HepG2 (cell line): ENCODE measurements at regions not wholly inside any gene's neighbourhood (a gene's known extent, or its start where the extent isn't known, plus 50 kb on each side); places are given as distances from the start of the nearest gene placed in this dataset.

Source experiments
- ATAC-seq: fragments of 200-7000 bp; cut with Tn5 transposase; 3 replicates; pipeline ENCODE4 v1.9.1; 2020; ENCODE audit warnings: mild to moderate bottlenecking, moderate library complexity
- BruUV-seq: library from RNA; stranded (reverse); fragments of 400-500 nt; replicated peaks from 2 replicates; lab custom pipeline; 2021; lab: Mats Ljungman, UMichigan
- CTCF ChIA-PET: fragments of 300-600 bp; formaldehyde crosslinking; extraction: SDS; loops from one replicate; lab custom pipeline; 2021; ENCODE audit warnings: low total read pairs, inconsistent platforms, low intra/inter-chr PET ratio; lab: Yijun Ruan, JAX
- POLR2A ChIA-PET: fragments of 350-600 bp; sonication (Branson Sonifier 250); formaldehyde crosslinking; loops from one replicate; lab custom pipeline; 2020; ENCODE audit warnings: antibody characterized with exemption, inconsistent platforms; lab: Yijun Ruan, JAX
- DNase-seq: peaks from one replicate; pipeline ENCODE4 v3.0.0-alpha.2; 2015; ENCODE audit warnings: low spot score
- FAIRE-seq: peaks from 3 replicates; lab custom pipeline; 2011; peaks lifted over from hg19 to GRCh38; lab: Jason Lieb, UNC
- H2AFZ ChIP-seq: one replicate; pipeline ENCODE4 v1.6.1; 2011; ENCODE audit warnings: low read length, inconsistent platforms
- H3K27ac ChIP-seq: fragments of 300-600 bp; 3 replicates; pipeline ENCODE4 v1.8.0; 2011; ENCODE audit warnings: mixed run types, mild to moderate bottlenecking, mixed read lengths, low read length, inconsistent platforms; ENCODE audit not compliant: insufficient read depth; ENCODE audit errors: extremely low read length
- H3K27me3 ChIP-seq, 2 experiments: fragments of 200-600 bp in 1 of 2; 2 replicates in 1 of 2; 3 replicates in 1 of 2; pipeline versions ENCODE4 v1.6.0 to v1.8.0; 2011; ENCODE audit warnings: low read length in 2 of 2, mild to moderate bottlenecking in 2 of 2, moderate library complexity in 2 of 2, inconsistent platforms in 1 of 2; ENCODE audit not compliant: insufficient read depth in 2 of 2, control insufficient read depth in 1 of 2
- H3K36me3 ChIP-seq, 2 experiments: fragments of 200-600 bp in 1 of 2; replicated peaks in 1 of 2; 2 replicates in 1 of 2; 3 replicates in 1 of 2; pipeline versions ENCODE4 v1.5.1 to v1.8.0; 2011; ENCODE audit warnings: low read length in 2 of 2, inconsistent platforms in 1 of 2; ENCODE audit not compliant: insufficient read depth in 2 of 2, control insufficient read depth in 1 of 2
- H3K4me1 ChIP-seq: 2 replicates; pipeline ENCODE4 v1.5.1; 2012; ENCODE audit warnings: low read length, inconsistent platforms; ENCODE audit not compliant: insufficient read depth
- H3K4me2 ChIP-seq: 2 replicates; pipeline ENCODE4 v1.6.0; 2011; ENCODE audit warnings: low read depth, low read length, inconsistent platforms
- H3K4me3 ChIP-seq, 3 experiments: fragments of 200-600 bp in 1 of 3; sonication (generic), shearing (Covaris generic) in 1 of 3; replicated peaks in 1 of 3; 2 replicates each; pipeline ENCODE4 v1.5.1; 2011 to 2016; ENCODE audit warnings: low read length in 3 of 3, inconsistent platforms in 2 of 3, low read depth in 2 of 3, mild to moderate bottlenecking in 2 of 3, control low read depth in 1 of 3, mixed read lengths in 1 of 3; ENCODE audit not compliant: insufficient read depth in 1 of 3
- H3K79me2 ChIP-seq: one replicate; pipeline ENCODE4 v1.6.1; 2011; ENCODE audit warnings: low read length, inconsistent platforms; ENCODE audit not compliant: insufficient read depth
- H3K9ac ChIP-seq: 2 replicates; pipeline ENCODE4 v1.6.0; 2011; ENCODE audit warnings: mild to moderate bottlenecking, low read depth, low read length, inconsistent platforms; ENCODE audit not compliant: insufficient read depth
- H3K9me3 ChIP-seq: 2 replicates; pipeline ENCODE4 v1.5.1; 2012; ENCODE audit warnings: mild to moderate bottlenecking, low read length
- H4K20me1 ChIP-seq: 2 replicates; pipeline ENCODE4 v1.6.0; 2011; ENCODE audit warnings: inconsistent platforms, mild to moderate bottlenecking, low read length, moderate library complexity; ENCODE audit not compliant: insufficient read depth
- E2F1 ChIP-seq: sonication (generic); formaldehyde crosslinking; IDR thresholded peaks from 2 replicates; pipeline ENCODE4 v1.5.0; 2020; ENCODE audit warnings: missing genetic modification reagents
- GATA4 ChIP-seq: sonication (generic); IDR thresholded peaks from 2 replicates; pipeline ENCODE4 v1.6.1; 2016; ENCODE audit warnings: antibody characterized with exemption, low read depth, borderline replicate concordance
- HMGXB4 ChIP-seq, 2 experiments: sonication (generic) in 1 of 2; formaldehyde crosslinking in 1 of 2; IDR thresholded peaks; 2 replicates each; pipeline versions ENCODE4 v1.4.0 to v1.6.1; 2018 to 2020; ENCODE audit warnings: missing genetic modification reagents in 2 of 2, borderline replicate concordance in 1 of 2, low read depth in 1 of 2, mild to moderate bottlenecking in 1 of 2, missing biosample characterization in 1 of 2
- IRX3 ChIP-seq: sonication (generic); formaldehyde crosslinking; IDR thresholded peaks from 2 replicates; pipeline ENCODE4 v1.8.1; 2023; ENCODE audit warnings: mild to moderate bottlenecking, low read depth, missing genetic modification reagents, borderline replicate concordance
- PHB2 ChIP-seq: fragments of 450-650 bp; IDR thresholded peaks from 2 replicates; pipeline ENCODE4 v1.6.1; 2018; ENCODE audit not compliant: partially characterized antibody
- PRPF4 ChIP-seq: fragments of 200-400 bp; formaldehyde crosslinking; IDR thresholded peaks from 2 replicates; pipeline ENCODE4 v1.6.1; 2016; ENCODE audit warnings: low read length, low read depth; ENCODE audit not compliant: poor library complexity, severe bottlenecking
- RARA ChIP-seq: IDR thresholded peaks from 2 replicates; pipeline ENCODE4 v1.6.1; 2016; ENCODE audit warnings: missing genetic modification reagents, missing compliant biosample characterization
- SMC3 ChIP-seq: IDR thresholded peaks from 2 replicates; pipeline ENCODE4 v1.6.1; 2011; ENCODE audit warnings: low read length, improper control_type of control experiment
- ZBTB46 ChIP-seq: sonication (generic); formaldehyde crosslinking; IDR thresholded peaks from 2 replicates; pipeline ENCODE4 v1.4.0; 2020; ENCODE audit warnings: mild to moderate bottlenecking, missing genetic modification reagents, borderline replicate concordance
- ZFP1 ChIP-seq: IDR thresholded peaks from 2 replicates; pipeline ENCODE4 v1.6.1; 2016
- ZFX ChIP-seq: sonication (generic); formaldehyde crosslinking; IDR thresholded peaks from 2 replicates; pipeline ENCODE4 v1.4.0; 2020; ENCODE audit warnings: mild to moderate bottlenecking, low read depth, missing genetic modification reagents, moderate library complexity
- ZNF256 ChIP-seq: sonication (generic); formaldehyde crosslinking; conservative IDR thresholded peaks from 2 replicates; pipeline ENCODE4 v1.4.0; 2020; ENCODE audit warnings: missing genetic modification reagents
- ZNF501 ChIP-seq: sonication (generic); formaldehyde crosslinking; IDR thresholded peaks from 2 replicates; pipeline ENCODE4 v1.5.1; 2020; ENCODE audit warnings: mild to moderate bottlenecking, moderate library complexity, missing genetic modification reagents
- ZNF775 ChIP-seq: sonication (generic); formaldehyde crosslinking; IDR thresholded peaks from 2 replicates; pipeline ENCODE4 v1.4.0; 2020; ENCODE audit warnings: missing genetic modification reagents, mild to moderate bottlenecking, moderate library complexity, borderline replicate concordance
- ZNF841 ChIP-seq: sonication (generic); formaldehyde crosslinking; IDR thresholded peaks from 2 replicates; pipeline ENCODE4 v1.8.1; 2023; ENCODE audit warnings: missing genetic modification reagents, borderline replicate concordance
- ZSCAN30 ChIP-seq: sonication (generic); formaldehyde crosslinking; IDR thresholded peaks from 2 replicates; pipeline ENCODE4 v1.5.0; 2020; ENCODE audit warnings: mild to moderate bottlenecking, missing genetic modification reagents
- WGBS: methylation state at CpG from one replicate; pipeline ENCODE4 v1.1.6; 2017; ENCODE audit warnings: low lambda C conversion rate; 5-methylcytosine and 5-hydroxymethylcytosine counted together
- in situ Hi-C: cut with HindIII; loops from 2 replicates; pipeline ENCODE4 v1.10.0; 2017; ENCODE audit warnings: low pct_unique_long_range_greater_than_20kb; ENCODE audit not compliant: extremely low pct_ligation_motif_present
- intact Hi-C: fragments of 100-400 bp; cut with micrococcal nuclease; formaldehyde crosslinking; loops from one replicate; pipeline ENCODE4 v1.10.0; 2022; ENCODE audit not compliant: unreplicated experiment

- Histone ChIP-seq H3K36me3 (no peaks in the 10 kb centered on the region), H3K4me3 (no peak overlapping the region), H3K4me1 (peaks cover 19% of the 10 kb centered on the region), H3K4me2 (no peak overlapping the region), H3K27ac (no peak overlapping the region), H3K79me2 (no peaks in the 10 kb centered on the region), H3K9me3 (peaks cover 19% of the 10 kb centered on the region), H3K9ac (no peak overlapping the region), H4K20me1 (no peaks in the 10 kb centered on the region), H3K27me3 (no peaks in the 10 kb centered on the region), H2AFZ (no peak overlapping the region)
- BruUV-seq, result no TSS peak
- in situ Hi-C loops (no loop called here), intact Hi-C loops (no loop called here)
- WGBS, result 84% methylated on average over 6 of the region's 6 CpGs
- ChIA-PET CTCF (no interaction called here), POLR2A (no interaction called here)
- ATAC-seq, result no peak
- FAIRE-seq, result no peak
- no peak for DNase-seq
- TF ChIP-seq RARA (CRISPR knock-in tag) (peak; percentile 42; the same call in 1 of the 2 replicates), PHB2 (no peak), SMC3 (no peak), ZNF841 (CRISPR knock-in tag) (no peak), ZNF256 (no peak), GATA4 (no peak)
These were observed 71.1 kb downstream of the FAM50B start for GRCh38 chr6:3920321-3920720.

GRCh38 chr6:3921663-3922062 lies 72.5 kb downstream of the FAM50B start:
- H3K4me1 ChIP-seq, result peaks cover 19% of the 10 kb centered on the region
- H2AFZ ChIP-seq, result no peak overlapping the region
- H3K27me3 ChIP-seq, result no peaks in the 10 kb centered on the region
- FAIRE-seq, result no peak
- H4K20me1 ChIP-seq, result no peaks in the 10 kb centered on the region
- in situ Hi-C loops, result no loop called here
- no peak overlapping the region for H3K4me3 ChIP-seq
- no peak overlapping the region for H3K9ac ChIP-seq
- H3K4me2 ChIP-seq, result no peak overlapping the region
- no peak for DNase-seq
- no peaks in the 10 kb centered on the region for H3K79me2 ChIP-seq
- peaks cover 12% of the 10 kb centered on the region for H3K9me3 ChIP-seq
- CTCF ChIA-PET, result no interaction called here
- intact Hi-C loops, result no loop called here
- WGBS, result 96% methylated on average over 2 of the region's 2 CpGs
- no peak overlapping the region for H3K27ac ChIP-seq
- no peak for ATAC-seq
- BruUV-seq, result no TSS peak
- no peaks in the 10 kb centered on the region for H3K36me3 ChIP-seq
- POLR2A ChIA-PET, result interaction anchor here (2.0 kb wide), 1 partner anchor 8 kb away, joined by 13 read pairs; no protein-coding TSS in a partner anchor
- TF ChIP-seq ZFP1 (no peak), ZBTB46 (CRISPR knock-in tag) (no peak), ZNF775 (CRISPR knock-in tag) (no peak), ZSCAN30 (no peak), ZNF501 (CRISPR knock-in tag) (no peak), IRX3 (CRISPR knock-in tag) (no peak), ZFX (CRISPR knock-in tag) (no peak), E2F1 (CRISPR knock-in tag) (no peak), PRPF4 (no peak), HMGXB4 (CRISPR knock-in tag; IDR thresholded peaks at IDR 0.05; ENCODE audit: borderline replicate concordance in 1 of 2, low read depth in 1 of 2) (no peak)
